NCI-H146 (cell line): ENCODE measurements at regions not wholly inside any gene's neighbourhood (a gene's known extent, or its start where the extent isn't known, plus 50 kb on each side); places are given as distances from the start of the nearest gene placed in this dataset.
"Not testable (repeated sequence)": the region's sequence is repeated elsewhere in the genome, so short reads cannot be mapped to it uniquely, and the experiment has no call there.

ENCODE experiments used
- DNase-seq: peaks from one replicate; lab custom pipeline; 2025; lab: John Stamatoyannopoulos, UW

GRCh38 chr5:71771191-71771590 is 52.1 kb downstream of the CARTPT start:
- no peak for DNase-seq

- peak; percentile 52 for DNase-seq
These were observed 59.7 kb downstream of the CARTPT start for GRCh38 chr5:71778678-71779276.

GRCh38 chr5:71780597-71780996 is 61.5 kb downstream of the CARTPT start:
- DNase-seq: no peak

GRCh38 chr5:71782393-71782770 is 63.3 kb downstream of the CARTPT start:
- DNase-seq: no peak

GRCh38 chr5:71782771-71783770 is 64.0 kb downstream of the CARTPT start:
- peak; percentile 89 for DNase-seq

- DNase-seq: no peak
These were observed 64.8 kb downstream of the CARTPT start for GRCh38 chr5:71783891-71784290.

GRCh38 chr5:71786337-71787055 is 67.4 kb downstream of the CARTPT start:
- DNase-seq: peak; percentile 98

- peak; percentile 18 for DNase-seq
These were observed 69.7 kb downstream of the CARTPT start for GRCh38 chr5:71788794-71789193.

GRCh38 chr5:71789746-71790145 is 70.7 kb downstream of the CARTPT start:
- no peak for DNase-seq

- DNase-seq: peak; percentile 79
These were observed 71.4 kb downstream of the CARTPT start for GRCh38 chr5:71790433-71790832.

- DNase-seq: not testable (repeated sequence)
These were observed 73.0 kb downstream of the CARTPT start for GRCh38 chr5:71792041-71792440.

- DNase-seq: no peak
These were observed 75.1 kb downstream of the CARTPT start for GRCh38 chr5:71794061-71794695.

- no peak for DNase-seq
These were observed 83.6 kb downstream of the CARTPT start for GRCh38 chr5:71802673-71803072.

- peak; percentile 45 for DNase-seq
These were observed 87.6 kb downstream of the CARTPT start for GRCh38 chr5:71806711-71807110.

- DNase-seq: peak; percentile 90
These were observed 88.8 kb downstream of the CARTPT start for GRCh38 chr5:71807909-71808308.

- DNase-seq: peak; percentile 39
These were observed 90.4 kb downstream of the CARTPT start for GRCh38 chr5:71809446-71809845.

GRCh38 chr5:71810023-71810422 is 90.9 kb downstream of the CARTPT start:
- peak; percentile 63 for DNase-seq

- DNase-seq: peak; percentile 74
These were observed 91.6 kb downstream of the CARTPT start for GRCh38 chr5:71810471-71811195.

GRCh38 chr5:71811779-71812178 is 92.7 kb downstream of the CARTPT start:
- no peak for DNase-seq

- DNase-seq: no peak
These were observed 97.2 kb downstream of the CARTPT start for GRCh38 chr5:71816307-71816706.

GRCh38 chr5:71817891-71818290 is 98.8 kb downstream of the CARTPT start:
- DNase-seq: no peak
